HepG2 (cell line): ENCODE measurements at regions not wholly inside any gene's neighbourhood (a gene's known extent, or its start where the extent isn't known, plus 50 kb on each side); places are given as distances from the start of the nearest gene placed in this dataset.

Experiments used
- ATAC-seq: fragments of 200-7000 bp; cut with Tn5 transposase; 3 replicates; pipeline ENCODE4 v1.9.1; 2020; ENCODE audit warnings: mild to moderate bottlenecking, moderate library complexity
- BruUV-seq: library from RNA; stranded (reverse); fragments of 400-500 nt; replicated peaks from 2 replicates; lab custom pipeline; 2021; lab: Mats Ljungman, UMichigan
- CTCF ChIA-PET: fragments of 300-600 bp; formaldehyde crosslinking; extraction: SDS; loops from one replicate; lab custom pipeline; 2021; ENCODE audit warnings: low total read pairs, inconsistent platforms, low intra/inter-chr PET ratio; lab: Yijun Ruan, JAX
- POLR2A ChIA-PET: fragments of 350-600 bp; sonication (Branson Sonifier 250); formaldehyde crosslinking; loops from one replicate; lab custom pipeline; 2020; ENCODE audit warnings: antibody characterized with exemption, inconsistent platforms; lab: Yijun Ruan, JAX
- DNase-seq: peaks from one replicate; pipeline ENCODE4 v3.0.0-alpha.2; 2015; ENCODE audit warnings: low spot score
- FAIRE-seq: peaks from 3 replicates; lab custom pipeline; 2011; peaks lifted over from hg19 to GRCh38; lab: Jason Lieb, UNC
- H2AFZ ChIP-seq: one replicate; pipeline ENCODE4 v1.6.1; 2011; ENCODE audit warnings: low read length, inconsistent platforms
- H3K27ac ChIP-seq: fragments of 300-600 bp; 3 replicates; pipeline ENCODE4 v1.8.0; 2011; ENCODE audit warnings: mixed run types, mild to moderate bottlenecking, mixed read lengths, low read length, inconsistent platforms; ENCODE audit not compliant: insufficient read depth; ENCODE audit errors: extremely low read length
- H3K27me3 ChIP-seq, 2 experiments: fragments of 200-600 bp in 1 of 2; 2 replicates in 1 of 2; 3 replicates in 1 of 2; pipeline versions ENCODE4 v1.6.0 to v1.8.0; 2011; ENCODE audit warnings: low read length in 2 of 2, mild to moderate bottlenecking in 2 of 2, moderate library complexity in 2 of 2, inconsistent platforms in 1 of 2; ENCODE audit not compliant: insufficient read depth in 2 of 2, control insufficient read depth in 1 of 2
- H3K36me3 ChIP-seq, 2 experiments: fragments of 200-600 bp in 1 of 2; replicated peaks in 1 of 2; 2 replicates in 1 of 2; 3 replicates in 1 of 2; pipeline versions ENCODE4 v1.5.1 to v1.8.0; 2011; ENCODE audit warnings: low read length in 2 of 2, inconsistent platforms in 1 of 2; ENCODE audit not compliant: insufficient read depth in 2 of 2, control insufficient read depth in 1 of 2
- H3K4me1 ChIP-seq: 2 replicates; pipeline ENCODE4 v1.5.1; 2012; ENCODE audit warnings: low read length, inconsistent platforms; ENCODE audit not compliant: insufficient read depth
- H3K4me2 ChIP-seq: 2 replicates; pipeline ENCODE4 v1.6.0; 2011; ENCODE audit warnings: low read depth, low read length, inconsistent platforms
- H3K4me3 ChIP-seq, 3 experiments: fragments of 200-600 bp in 1 of 3; sonication (generic), shearing (Covaris generic) in 1 of 3; replicated peaks in 1 of 3; 2 replicates each; pipeline ENCODE4 v1.5.1; 2011 to 2016; ENCODE audit warnings: low read length in 3 of 3, inconsistent platforms in 2 of 3, low read depth in 2 of 3, mild to moderate bottlenecking in 2 of 3, control low read depth in 1 of 3, mixed read lengths in 1 of 3; ENCODE audit not compliant: insufficient read depth in 1 of 3
- H3K79me2 ChIP-seq: one replicate; pipeline ENCODE4 v1.6.1; 2011; ENCODE audit warnings: low read length, inconsistent platforms; ENCODE audit not compliant: insufficient read depth
- H3K9ac ChIP-seq: 2 replicates; pipeline ENCODE4 v1.6.0; 2011; ENCODE audit warnings: mild to moderate bottlenecking, low read depth, low read length, inconsistent platforms; ENCODE audit not compliant: insufficient read depth
- H3K9me3 ChIP-seq: 2 replicates; pipeline ENCODE4 v1.5.1; 2012; ENCODE audit warnings: mild to moderate bottlenecking, low read length
- H4K20me1 ChIP-seq: 2 replicates; pipeline ENCODE4 v1.6.0; 2011; ENCODE audit warnings: inconsistent platforms, mild to moderate bottlenecking, low read length, moderate library complexity; ENCODE audit not compliant: insufficient read depth
- BCL6 ChIP-seq: IDR thresholded peaks from 2 replicates; pipeline ENCODE4 v1.6.1; 2016; ENCODE audit warnings: missing genetic modification reagents, missing compliant biosample characterization
- CERS6 ChIP-seq: sonication (generic); formaldehyde crosslinking; IDR thresholded peaks from 2 replicates; pipeline ENCODE4 v1.5.0; 2020; ENCODE audit warnings: missing genetic modification reagents
- HNF1A ChIP-seq, 2 experiments: sonication (generic) in 1 of 2; formaldehyde crosslinking in 1 of 2; IDR thresholded peaks; 2 replicates each; pipeline versions ENCODE4 v1.4.0 to v1.6.1; 2016 to 2020; ENCODE audit warnings: borderline replicate concordance in 1 of 2, low read depth in 1 of 2, mild to moderate bottlenecking in 1 of 2, missing genetic modification reagents in 1 of 2
- MAZ ChIP-seq, 2 experiments: sonication (generic) in 1 of 2; formaldehyde crosslinking in 1 of 2; IDR thresholded peaks; 2 replicates each; pipeline versions ENCODE4 v1.5.0 to v1.6.1; 2012 to 2020; ENCODE audit warnings: low read depth in 2 of 2, mild to moderate bottlenecking in 2 of 2, borderline replicate concordance in 1 of 2, improper control_type of control experiment in 1 of 2, low read length in 1 of 2, missing genetic modification reagents in 1 of 2, moderate library complexity in 1 of 2
- NR1H2 ChIP-seq: sonication (generic); formaldehyde crosslinking; IDR thresholded peaks from 2 replicates; pipeline ENCODE4 v1.8.1; 2022; ENCODE audit warnings: low read depth, missing genetic modification reagents, borderline replicate concordance
- NR3C1 ChIP-seq: sonication (generic); formaldehyde crosslinking; IDR thresholded peaks from 2 replicates; pipeline ENCODE4 v1.4.0; 2020; ENCODE audit warnings: missing genetic modification reagents
- NRL ChIP-seq: sonication (generic); formaldehyde crosslinking; IDR thresholded peaks from 2 replicates; pipeline ENCODE4 v1.5.0; 2020; ENCODE audit warnings: missing genetic modification reagents, mild to moderate bottlenecking, moderate library complexity, borderline replicate concordance
- REPIN1 ChIP-seq: sonication (generic); formaldehyde crosslinking; IDR thresholded peaks from 2 replicates; pipeline ENCODE4 v1.8.0; 2022; ENCODE audit warnings: missing genetic modification reagents, low read depth, mild to moderate bottlenecking, borderline replicate concordance
- RFX5 ChIP-seq: IDR thresholded peaks from 2 replicates; pipeline ENCODE4 v1.6.1; 2011; ENCODE audit warnings: low read depth, low read length, improper control_type of control experiment
- SRSF4 ChIP-seq: fragments of 200-400 bp; formaldehyde crosslinking; IDR thresholded peaks from one replicate; pipeline ENCODE4 v1.6.1; 2018; ENCODE audit warnings: mild to moderate bottlenecking, low read depth, low read length, moderate library complexity; ENCODE audit not compliant: poor library complexity, severe bottlenecking
- TBL1XR1 ChIP-seq: fragments of 150-350 bp; IDR thresholded peaks from 2 replicates; pipeline ENCODE4 v1.6.1; 2014; ENCODE audit warnings: borderline replicate concordance, low read length; ENCODE audit not compliant: partially characterized antibody
- ZBTB14 ChIP-seq: sonication (generic); formaldehyde crosslinking; IDR thresholded peaks from 2 replicates; pipeline ENCODE4 v1.4.0; 2020; ENCODE audit warnings: missing genetic modification reagents
- ZFY ChIP-seq: sonication (generic); formaldehyde crosslinking; IDR thresholded peaks from 2 replicates; pipeline ENCODE4 v1.4.0; 2020; ENCODE audit warnings: missing genetic modification reagents
- ZNF292 ChIP-seq: sonication (generic); formaldehyde crosslinking; IDR thresholded peaks from 2 replicates; pipeline ENCODE4 v1.8.1; 2022; ENCODE audit warnings: mild to moderate bottlenecking, low read depth, missing genetic modification reagents, borderline replicate concordance
- ZNF441 ChIP-seq: sonication (generic); formaldehyde crosslinking; IDR thresholded peaks from 2 replicates; pipeline ENCODE4 v1.7.0; 2021; ENCODE audit warnings: missing genetic modification reagents, borderline replicate concordance
- ZNF598 ChIP-seq: sonication (generic); formaldehyde crosslinking; IDR thresholded peaks from 2 replicates; pipeline ENCODE4 v1.5.1; 2020; ENCODE audit warnings: mild to moderate bottlenecking, missing genetic modification reagents, borderline replicate concordance
- ZSCAN31 ChIP-seq: sonication (generic); formaldehyde crosslinking; IDR thresholded peaks from 2 replicates; pipeline ENCODE4 v1.5.0; 2020; ENCODE audit warnings: low read depth, mild to moderate bottlenecking, missing genetic modification reagents
- WGBS: methylation state at CpG from one replicate; pipeline ENCODE4 v1.1.6; 2017; ENCODE audit warnings: low lambda C conversion rate; 5-methylcytosine and 5-hydroxymethylcytosine counted together
- in situ Hi-C: cut with HindIII; loops from 2 replicates; pipeline ENCODE4 v1.10.0; 2017; ENCODE audit warnings: low pct_unique_long_range_greater_than_20kb; ENCODE audit not compliant: extremely low pct_ligation_motif_present
- intact Hi-C: fragments of 100-400 bp; cut with micrococcal nuclease; formaldehyde crosslinking; loops from one replicate; pipeline ENCODE4 v1.10.0; 2022; ENCODE audit not compliant: unreplicated experiment

- no peak overlapping the region for H3K4me2 ChIP-seq
- H3K4me3 ChIP-seq, result no peak overlapping the region
- H3K79me2 ChIP-seq, result no peaks in the 10 kb centered on the region
- H3K27ac ChIP-seq, result no peak overlapping the region
- ATAC-seq, result no peak
- H3K4me1 ChIP-seq, result no peaks in the 10 kb centered on the region
- peaks cover 5% of the 10 kb centered on the region; the same call in 1 of the 2 replicates for H3K9me3 ChIP-seq
- H3K27me3 ChIP-seq, result peaks cover 0 to 12% of the 10 kb centered on the region in 2 experiments; a peak in 2 of 5 replicates
- CTCF ChIA-PET, result no interaction called here
- POLR2A ChIA-PET, result no interaction called here
- no peak overlapping the region for H2AFZ ChIP-seq
- no peaks in the 10 kb centered on the region for H3K36me3 ChIP-seq
- 8% methylated on average over 9 of the region's 9 CpGs for WGBS
- no peak for DNase-seq
- no peaks in the 10 kb centered on the region for H4K20me1 ChIP-seq
- no peak overlapping the region for H3K9ac ChIP-seq
- BruUV-seq, result no TSS peak
- in situ Hi-C loops, result no loop called here
- intact Hi-C loops, result no loop called here
- no peak for FAIRE-seq
- TF ChIP-seq SRSF4 (no peak), BCL6 (CRISPR knock-in tag) (no peak), ZBTB14 (CRISPR knock-in tag) (no peak), ZSCAN31 (CRISPR knock-in tag) (no peak), NRL (CRISPR knock-in tag) (no peak), CERS6 (CRISPR knock-in tag) (no peak), REPIN1 (no peak), HNF1A (IDR thresholded peaks at IDR 0.05; ENCODE audit: low read depth) (no peak), HNF1A (CRISPR knock-in tag; IDR thresholded peaks at IDR 0.05; ENCODE audit: borderline replicate concordance) (no peak), ZFY (CRISPR knock-in tag) (no peak), ZNF441 (CRISPR knock-in tag) (no peak), TBL1XR1 (no peak), ZNF292 (no peak), NR3C1 (CRISPR knock-in tag) (no peak), ZNF598 (CRISPR knock-in tag) (no peak), RFX5 (no peak), MAZ (IDR thresholded peaks at IDR 0.05; ENCODE audit: borderline replicate concordance, low read depth, low read length) (no peak), MAZ (CRISPR knock-in tag; IDR thresholded peaks at IDR 0.05; ENCODE audit: low read depth) (no peak), NR1H2 (CRISPR knock-in tag) (no peak)
Measured at GRCh38 chr2:174660984-174661675, 63.5 kb upstream of the WIPF1 start.
